ENCODE measurements at regions not wholly inside any gene's neighbourhood (a gene's known extent, or its start where the extent isn't known, plus 50 kb on each side); places are given as distances from the start of the nearest gene placed in this dataset.
A peak's percentile ranks its signal among the peaks of the same experiment; 100 is the strongest.

- Histone ChIP-seq H3K4me3 (no peak overlapping the region), H3K27ac (no peak overlapping the region), H3K27me3 (no peaks in the 10 kb centered on the region), H3K4me1 (peaks cover 13 to 30% of the 10 kb centered on the region in 2 donors), H3K9me3 (no peaks in the 10 kb centered on the region), H3K36me3 (no peaks in the 10 kb centered on the region)
- intact Hi-C loops (cut with DNase I) = no loop called here
- peak in 1 of 2 donors; percentile 16 for DNase-seq (ENCODE audit: low spot score in 2 of 2)
- no peak for TF ChIP-seq CTCF (IDR thresholded peaks at IDR 0.05)
Observed at GRCh38 chr15:66838202-66838601, 136.2 kb downstream of the SMAD6 start.

- intact Hi-C loops (cut with DNase I) = no loop called here
- Histone ChIP-seq H3K36me3 (no peaks in the 10 kb centered on the region), H3K4me3 (no peak overlapping the region), H3K27me3 (no peaks in the 10 kb centered on the region), H3K27ac (peak overlapping the region in 1 of 2 donors; percentile 95), H3K9me3 (no peaks in the 10 kb centered on the region), H3K4me1 (peaks cover 18 to 35% of the 10 kb centered on the region in 2 donors)
- DNase-seq (ENCODE audit: low spot score in 2 of 2) = peak in 1 of 2 donors; percentile 22
- peak in 2 of 3 experiments; percentile 25 to 32 for TF ChIP-seq CTCF (IDR thresholded peaks at IDR 0.05)
Observed at GRCh38 chr15:66838671-66839239, 136.7 kb downstream of the SMAD6 start.

GRCh38 chr15:66839506-66840112 is 137.6 kb downstream of the SMAD6 start:
- TF ChIP-seq CTCF (IDR thresholded peaks at IDR 0.05) = no peak
- Histone ChIP-seq H3K4me1 (peaks cover 21 to 40% of the 10 kb centered on the region in 2 donors), H3K9me3 (no peaks in the 10 kb centered on the region), H3K36me3 (no peaks in the 10 kb centered on the region), H3K4me3 (no peak overlapping the region), H3K27me3 (no peaks in the 10 kb centered on the region), H3K27ac (peak overlapping the region; percentile 89 to 95)
- no peak for DNase-seq (ENCODE audit: low spot score in 2 of 2)
- intact Hi-C loops (cut with DNase I) = no loop called here

- Histone ChIP-seq H3K27ac (peak overlapping the region; percentile 89 to 95), H3K27me3 (no peaks in the 10 kb centered on the region), H3K4me3 (no peak overlapping the region), H3K9me3 (no peaks in the 10 kb centered on the region), H3K36me3 (no peaks in the 10 kb centered on the region), H3K4me1 (peaks cover 21 to 40% of the 10 kb centered on the region in 2 donors)
- intact Hi-C loops (cut with DNase I) = no loop called here
- TF ChIP-seq CTCF (IDR thresholded peaks at IDR 0.05) = no peak
- DNase-seq (ENCODE audit: low spot score in 2 of 2) = no peak
Observed at GRCh38 chr15:66840615-66841390, 138.8 kb downstream of the SMAD6 start.

GRCh38 chr15:66841953-66842681 is 140.1 kb downstream of the SMAD6 start:
- H3K4me1 ChIP-seq = peaks cover 21 to 40% of the 10 kb centered on the region in 2 donors
- intact Hi-C loops (cut with DNase I) = loop anchor here (1.0 to 2.0 kb wide), 3 partner anchors 39 to 139 kb away; partner anchors contain the start of gene SMAD6

More at GRCh38 chr15:66841953-66842681, 140.1 kb downstream of the SMAD6 start:
- Histone ChIP-seq H3K27ac (peak overlapping the region; percentile 89 to 95), H3K27me3 (no peaks in the 10 kb centered on the region), H3K9me3 (no peaks in the 10 kb centered on the region), H3K36me3 (no peaks in the 10 kb centered on the region), H3K4me3 (peak overlapping the region; percentile 57 to 60)
- DNase-seq (ENCODE audit: low spot score in 2 of 2) = peak; percentile 79 to 96
- TF ChIP-seq CTCF (IDR thresholded peaks at IDR 0.05) = no peak
